GM12891 (cell line): ENCODE measurements at regions not wholly inside any gene's neighbourhood (a gene's known extent, or its start where the extent isn't known, plus 50 kb on each side); places are given as distances from the start of the nearest gene placed in this dataset.

Experiments
- POLR2A ChIP-seq: IDR thresholded peaks from 2 replicates; pipeline ENCODE4 v1.6.1; 2011; ENCODE audit warnings: low read depth, low read length, control low read depth
- POLR2AphosphoS5 ChIP-seq: IDR thresholded peaks from 2 replicates; pipeline ENCODE4 v1.6.1; 2011; ENCODE audit warnings: low read depth, low read length, control low read depth
- POU2F2 ChIP-seq: IDR thresholded peaks from 2 replicates; pipeline ENCODE4 v1.6.1; 2011; ENCODE audit warnings: low read depth, mild to moderate bottlenecking, control low read depth, low read length, moderate library complexity
- SPI1 ChIP-seq: IDR thresholded peaks from 2 replicates; pipeline ENCODE4 v1.6.1; 2011; ENCODE audit warnings: low read depth, low read length, control low read depth
- TAF1 ChIP-seq: IDR thresholded peaks from 2 replicates; pipeline ENCODE4 v1.6.1; 2011; ENCODE audit warnings: low read depth, low read length, control low read depth

DNA sequence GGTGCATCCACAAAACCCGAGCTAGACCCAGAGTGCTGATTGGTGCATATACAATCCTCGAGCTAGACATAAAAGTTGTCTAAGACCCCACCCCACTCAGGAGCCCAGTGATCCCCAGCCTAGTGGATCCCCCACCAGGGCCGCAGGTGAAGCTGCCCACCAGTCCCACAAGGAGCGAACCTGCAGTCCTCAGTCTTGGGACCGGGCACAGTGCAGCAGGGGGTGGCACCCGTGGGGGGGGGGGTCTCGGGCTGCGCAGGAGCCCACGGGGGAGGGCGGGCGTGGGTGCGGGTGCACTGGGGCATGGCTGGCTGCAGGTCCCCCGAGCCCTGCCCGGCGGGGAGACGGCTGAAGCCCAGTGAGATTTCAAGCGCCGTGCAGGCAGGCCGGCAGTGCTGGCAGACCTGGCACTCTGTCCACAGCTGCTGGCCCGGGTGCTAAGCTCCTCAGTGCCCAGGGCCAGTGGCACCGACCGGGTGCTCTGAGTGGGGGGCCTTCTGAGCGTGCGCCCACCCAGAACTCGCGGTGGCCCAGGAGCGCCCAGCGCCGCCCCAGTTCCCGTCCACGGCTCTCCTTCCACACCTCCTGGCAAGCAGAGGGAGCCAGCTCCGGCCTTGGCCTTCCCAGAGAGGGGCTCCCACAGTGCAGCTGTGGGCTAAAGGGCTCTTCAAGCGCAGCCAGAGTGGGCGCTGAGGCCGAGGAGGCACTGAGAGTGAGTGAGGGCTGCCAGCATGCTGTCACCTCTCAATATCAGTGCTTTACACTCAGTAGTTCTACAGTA lies 989.1 kb downstream of the FAM181B start:
- TF ChIP-seq POLR2A (no peak), POLR2AphosphoS5 (no peak), TAF1 (no peak), POU2F2 (no peak), SPI1 (no peak)
